Nephron (organoid): ENCODE measurements at regions not wholly inside any gene's neighbourhood (a gene's known extent, or its start where the extent isn't known, plus 50 kb on each side); places are given as distances from the start of the nearest gene placed in this dataset.

ENCODE experiments used
- H3K27ac Mint-ChIP-seq, 3 experiments: 2 replicates each; pipeline ENCODE4 v1.8.0; 2020; ENCODE audit warnings: mixed read lengths in 3 of 3, mild to moderate bottlenecking in 2 of 3, moderate library complexity in 1 of 3
- H3K27me3 Mint-ChIP-seq: 2 replicates; pipeline ENCODE4 v1.8.0; 2021; ENCODE audit warnings: low read depth, mild to moderate bottlenecking, moderate library complexity, mixed read lengths
- H3K36me3 Mint-ChIP-seq: 2 replicates; pipeline ENCODE4 v1.8.0; 2020; ENCODE audit warnings: low read depth, mixed read lengths
- H3K4me1 Mint-ChIP-seq: 2 replicates; pipeline ENCODE4 v1.8.0; 2020; ENCODE audit warnings: mixed read lengths
- H3K4me3 Mint-ChIP-seq, 3 experiments: 2 replicates each; pipeline ENCODE4 v1.8.0; 2020; ENCODE audit warnings: mild to moderate bottlenecking in 3 of 3, mixed read lengths in 3 of 3, moderate library complexity in 2 of 3
- H3K9me3 Mint-ChIP-seq: 2 replicates; pipeline ENCODE4 v1.8.0; 2020; ENCODE audit warnings: mixed read lengths
- TF ChIP-seq, protein P1 (sequence below), 3 experiments: fragments of 200-600 bp; sonication (generic); IDR thresholded peaks; one replicate each; pipeline ENCODE4 v1.5.0; 2021; ENCODE audit warnings: antibody characterized with exemption in 3 of 3; ENCODE audit not compliant: unreplicated experiment in 3 of 3

- TF ChIP-seq, protein P1, sequence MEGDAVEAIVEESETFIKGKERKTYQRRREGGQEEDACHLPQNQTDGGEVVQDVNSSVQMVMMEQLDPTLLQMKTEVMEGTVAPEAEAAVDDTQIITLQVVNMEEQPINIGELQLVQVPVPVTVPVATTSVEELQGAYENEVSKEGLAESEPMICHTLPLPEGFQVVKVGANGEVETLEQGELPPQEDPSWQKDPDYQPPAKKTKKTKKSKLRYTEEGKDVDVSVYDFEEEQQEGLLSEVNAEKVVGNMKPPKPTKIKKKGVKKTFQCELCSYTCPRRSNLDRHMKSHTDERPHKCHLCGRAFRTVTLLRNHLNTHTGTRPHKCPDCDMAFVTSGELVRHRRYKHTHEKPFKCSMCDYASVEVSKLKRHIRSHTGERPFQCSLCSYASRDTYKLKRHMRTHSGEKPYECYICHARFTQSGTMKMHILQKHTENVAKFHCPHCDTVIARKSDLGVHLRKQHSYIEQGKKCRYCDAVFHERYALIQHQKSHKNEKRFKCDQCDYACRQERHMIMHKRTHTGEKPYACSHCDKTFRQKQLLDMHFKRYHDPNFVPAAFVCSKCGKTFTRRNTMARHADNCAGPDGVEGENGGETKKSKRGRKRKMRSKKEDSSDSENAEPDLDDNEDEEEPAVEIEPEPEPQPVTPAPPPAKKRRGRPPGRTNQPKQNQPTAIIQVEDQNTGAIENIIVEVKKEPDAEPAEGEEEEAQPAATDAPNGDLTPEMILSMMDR (IDR thresholded peaks at IDR 0.05; ENCODE audit: unreplicated experiment in 3 of 3) = no peak
- Mint-ChIP-seq H3K4me3 (no peak overlapping the region), H3K27me3 (no peaks in the 10 kb centered on the region), H3K36me3 (no peaks in the 10 kb centered on the region), H3K4me1 (no peaks in the 10 kb centered on the region), H3K9me3 (peaks cover 13% of the 10 kb centered on the region), H3K27ac (no peak overlapping the region)
Measured at GRCh38 chr6:82651845-82652335, 288.3 kb downstream of the TPBG start.

- no peak overlapping the region for H3K27ac Mint-ChIP-seq
- TF ChIP-seq, protein P1 (IDR thresholded peaks at IDR 0.05; ENCODE audit: unreplicated experiment in 3 of 3) = no peak
- H3K27me3 Mint-ChIP-seq = no peaks in the 10 kb centered on the region
- H3K9me3 Mint-ChIP-seq = peaks cover 31% of the 10 kb centered on the region
- H3K36me3 Mint-ChIP-seq = no peaks in the 10 kb centered on the region
- H3K4me1 Mint-ChIP-seq = no peaks in the 10 kb centered on the region
- no peak overlapping the region for H3K4me3 Mint-ChIP-seq
Measured at GRCh38 chr6:82679232-82679631, 315.6 kb downstream of the TPBG start.

DNA sequence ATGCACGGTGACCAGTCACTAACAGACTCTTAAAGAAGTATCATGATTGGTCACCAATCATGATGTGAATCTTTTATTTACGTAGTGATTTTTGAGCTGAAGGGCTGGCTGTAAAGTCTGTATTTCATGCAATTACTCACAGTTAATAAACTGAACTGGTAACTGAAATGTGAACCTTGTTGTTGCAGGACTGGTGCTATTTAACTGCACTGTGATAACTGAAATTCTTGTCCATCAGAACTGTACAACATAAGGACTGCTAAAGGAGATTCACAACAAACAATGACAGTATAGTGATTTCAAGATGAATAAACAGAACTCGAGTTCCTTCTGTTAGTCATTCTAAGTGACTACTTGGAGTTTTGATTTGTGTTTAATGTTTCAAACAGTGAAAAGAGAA is 316.6 kb downstream of the TPBG start:
- TF ChIP-seq, protein P1 (IDR thresholded peaks at IDR 0.05; ENCODE audit: unreplicated experiment in 3 of 3) = no peak
- Mint-ChIP-seq H3K36me3 (no peaks in the 10 kb centered on the region), H3K27ac (no peak overlapping the region), H3K9me3 (peaks cover 25% of the 10 kb centered on the region), H3K4me3 (no peak overlapping the region), H3K4me1 (no peaks in the 10 kb centered on the region), H3K27me3 (no peaks in the 10 kb centered on the region)

GRCh38 chr6:82681119-82681714 is 317.6 kb downstream of the TPBG start:
- Mint-ChIP-seq H3K9me3 (peaks cover 17% of the 10 kb centered on the region), H3K27me3 (no peaks in the 10 kb centered on the region), H3K27ac (no peak overlapping the region), H3K4me3 (no peak overlapping the region), H3K4me1 (no peaks in the 10 kb centered on the region), H3K36me3 (no peaks in the 10 kb centered on the region)
- TF ChIP-seq, protein P1 (IDR thresholded peaks at IDR 0.05; ENCODE audit: unreplicated experiment in 3 of 3) = no peak

DNA sequence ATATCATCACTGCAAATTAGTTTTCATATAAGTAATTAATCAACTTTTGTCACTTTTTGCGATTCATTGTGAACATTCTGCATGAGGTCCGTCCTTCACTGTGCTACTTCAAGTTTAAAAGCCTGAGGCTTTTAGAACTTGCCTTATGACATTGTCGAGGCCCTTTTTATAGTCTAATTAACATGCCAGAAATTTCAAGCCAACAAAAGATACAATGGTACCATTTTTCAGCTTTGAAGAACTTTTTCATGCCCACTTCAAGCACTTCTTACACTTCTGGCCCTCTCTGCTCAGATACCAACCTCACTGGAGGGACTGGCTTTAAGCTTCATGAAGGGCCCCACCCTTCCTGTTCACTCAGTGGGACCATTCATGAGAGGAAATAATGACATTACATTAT is 323.1 kb downstream of the TPBG start:
- H3K4me3 Mint-ChIP-seq = no peak overlapping the region
- no peaks in the 10 kb centered on the region for H3K4me1 Mint-ChIP-seq
- H3K36me3 Mint-ChIP-seq = no peaks in the 10 kb centered on the region
- H3K9me3 Mint-ChIP-seq = no peaks in the 10 kb centered on the region
- H3K27me3 Mint-ChIP-seq = no peaks in the 10 kb centered on the region
- TF ChIP-seq, protein P1 (IDR thresholded peaks at IDR 0.05; ENCODE audit: unreplicated experiment in 3 of 3) = no peak
- no peak overlapping the region for H3K27ac Mint-ChIP-seq

DNA sequence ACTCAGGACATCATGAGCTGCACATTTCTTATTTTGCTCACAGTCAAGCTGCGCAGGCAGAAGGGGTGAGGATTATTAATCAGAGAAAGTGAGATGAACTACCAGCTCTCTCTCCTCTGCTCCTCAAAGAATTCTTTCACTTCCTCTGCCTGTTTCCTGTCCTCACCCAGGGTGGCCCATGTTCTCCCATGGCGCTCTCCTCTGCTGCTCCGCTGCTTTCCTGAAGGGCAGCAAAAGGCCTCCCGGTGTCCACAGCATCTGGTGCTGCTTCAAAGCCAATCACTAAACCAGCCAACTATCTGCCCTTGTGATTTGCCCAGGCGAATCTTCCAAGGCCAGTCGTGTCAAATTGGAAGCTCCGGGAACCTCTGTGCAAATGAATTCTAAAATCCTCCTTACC is 324.2 kb downstream of the TPBG start:
- TF ChIP-seq, protein P1 (IDR thresholded peaks at IDR 0.05; ENCODE audit: unreplicated experiment in 3 of 3) = no peak
- no peak overlapping the region for H3K4me3 Mint-ChIP-seq
- H3K27ac Mint-ChIP-seq = no peak overlapping the region
- H3K27me3 Mint-ChIP-seq = no peaks in the 10 kb centered on the region
- H3K36me3 Mint-ChIP-seq = no peaks in the 10 kb centered on the region
- H3K9me3 Mint-ChIP-seq = no peaks in the 10 kb centered on the region
- no peaks in the 10 kb centered on the region for H3K4me1 Mint-ChIP-seq
